Activated gamma-delta T cell (primary cell): ENCODE measurements at regions not wholly inside any gene's neighbourhood (a gene's known extent, or its start where the extent isn't known, plus 50 kb on each side); places are given as distances from the start of the nearest gene placed in this dataset.
"Not testable (repeated sequence)": the region's sequence is repeated elsewhere in the genome, so short reads cannot be mapped to it uniquely, and the experiment has no call there.

ENCODE experiments used
- DNase-seq: peaks from one replicate; lab custom pipeline; 2025; lab: John Stamatoyannopoulos, UW

- not testable (repeated sequence) for DNase-seq
These were observed 227.1 kb downstream of the KCTD12 start for GRCh38 chr13:76659074-76659473.

- DNase-seq = no peak
These were observed 229.7 kb downstream of the KCTD12 start for GRCh38 chr13:76656500-76656899.

DNA sequence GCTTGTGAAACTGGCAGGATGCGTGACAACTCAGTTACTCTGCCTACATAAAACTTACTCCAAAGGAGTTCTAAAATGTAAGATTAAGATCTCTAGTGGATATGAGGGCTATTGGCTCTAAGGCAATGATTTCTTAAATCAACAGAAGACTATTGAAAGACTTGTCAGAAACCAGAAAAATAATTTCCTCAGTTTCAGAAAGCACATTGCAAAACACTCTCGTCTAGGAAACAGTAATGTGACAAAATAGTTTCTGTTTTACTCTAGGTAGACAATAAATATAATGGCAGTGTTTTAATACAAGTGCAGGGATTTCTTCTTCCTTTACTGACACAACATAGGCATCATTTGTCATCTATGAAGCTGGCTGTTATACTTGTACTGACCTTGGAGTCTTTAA lies 230.1 kb downstream of the KCTD12 start:
- DNase-seq = no peak

- DNase-seq = no peak
These were observed 231.9 kb downstream of the KCTD12 start for GRCh38 chr13:76654263-76654662.

DNA sequence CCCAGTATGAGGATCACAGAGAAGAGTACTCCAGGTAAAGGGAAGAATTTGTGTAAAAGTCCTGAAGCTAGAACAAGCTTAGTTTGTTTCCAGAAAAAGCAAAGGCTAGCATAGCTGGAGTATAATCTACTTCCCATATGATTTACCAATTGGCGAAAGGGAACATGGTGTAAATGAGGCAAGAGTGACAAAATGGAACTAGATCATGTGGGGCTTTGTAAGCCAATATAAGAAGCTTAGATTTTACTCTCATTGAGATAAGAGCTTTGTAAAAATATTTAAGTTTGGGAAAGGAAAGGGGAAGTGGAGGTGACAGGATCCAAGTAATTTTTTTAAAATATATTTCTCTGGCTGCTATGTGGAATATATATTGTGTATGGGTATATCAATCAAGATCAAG lies 234.9 kb downstream of the KCTD12 start:
- DNase-seq = no peak

DNA sequence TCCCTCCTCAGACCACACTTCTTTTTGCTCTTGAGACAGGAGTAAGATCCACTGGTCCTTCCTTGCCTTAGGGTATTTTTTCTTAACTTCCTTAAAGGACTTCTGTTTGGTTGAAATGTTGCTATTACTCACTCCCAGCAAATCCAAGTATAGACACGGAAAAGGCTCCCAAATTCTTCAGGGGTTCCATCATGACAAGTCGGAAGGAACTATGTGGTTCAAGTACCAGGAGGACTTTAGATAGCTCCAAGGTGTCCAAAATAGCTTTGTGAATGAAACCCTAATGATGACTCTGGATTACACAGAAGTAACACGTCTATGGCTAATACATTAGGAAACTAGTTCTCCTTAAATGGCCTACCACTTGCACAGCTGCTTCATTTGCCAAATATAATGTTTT lies 238.7 kb downstream of the KCTD12 start:
- DNase-seq = no peak

GRCh38 chr13:76646946-76647345 lies 239.3 kb downstream of the KCTD12 start:
- DNase-seq = no peak

- no peak for DNase-seq
These were observed 240.6 kb downstream of the KCTD12 start for GRCh38 chr13:76645632-76646031.

- no peak for DNase-seq
These were observed 241.3 kb downstream of the KCTD12 start for GRCh38 chr13:76644906-76645305.

- no peak for DNase-seq
These were observed 242.6 kb downstream of the KCTD12 start for GRCh38 chr13:76643596-76643995.

- no peak for DNase-seq
These were observed 245.1 kb downstream of the KCTD12 start for GRCh38 chr13:76641056-76641455.

DNA sequence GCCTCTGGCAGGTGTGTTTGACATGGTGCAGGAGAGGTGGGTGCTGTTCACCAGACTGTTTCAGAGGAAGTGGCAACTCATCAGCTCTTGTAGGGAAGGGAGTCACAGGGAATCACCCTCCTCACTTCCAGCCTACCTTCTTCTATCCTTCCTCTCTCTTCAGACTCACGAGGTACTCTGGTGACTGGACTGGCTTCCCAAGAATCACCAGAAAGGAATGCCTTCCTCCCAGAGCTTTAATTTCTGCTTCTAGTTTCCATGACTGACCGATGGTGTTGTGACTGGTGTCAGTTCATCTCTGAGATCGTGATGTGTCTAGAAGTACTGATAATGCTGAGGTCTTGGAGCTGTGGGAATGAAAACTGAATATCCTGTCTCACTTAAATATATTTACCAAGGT lies 247.3 kb downstream of the KCTD12 start:
- no peak for DNase-seq

DNA sequence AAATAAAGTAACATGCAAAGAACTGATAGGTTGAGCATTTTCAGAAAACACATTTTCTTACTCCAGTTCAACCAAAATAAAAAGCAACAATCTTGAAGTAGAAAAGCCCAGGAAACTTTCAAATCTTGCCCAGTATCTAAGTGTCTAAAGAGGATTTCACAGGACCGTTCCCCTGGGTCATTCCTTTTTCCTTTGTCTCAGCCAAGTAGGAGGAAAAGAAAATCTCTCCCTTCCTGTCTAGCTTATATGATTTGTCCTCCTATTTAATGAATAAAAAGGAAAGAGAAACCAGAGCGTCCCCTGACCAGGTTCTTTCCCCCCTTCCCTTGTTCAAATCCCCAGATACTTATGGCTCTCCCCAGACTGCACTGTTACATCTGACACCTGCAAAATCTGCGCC lies 248.0 kb downstream of the KCTD12 start:
- no peak for DNase-seq

- no peak for DNase-seq
These were observed 248.5 kb downstream of the KCTD12 start for GRCh38 chr13:76637641-76638141.

DNA sequence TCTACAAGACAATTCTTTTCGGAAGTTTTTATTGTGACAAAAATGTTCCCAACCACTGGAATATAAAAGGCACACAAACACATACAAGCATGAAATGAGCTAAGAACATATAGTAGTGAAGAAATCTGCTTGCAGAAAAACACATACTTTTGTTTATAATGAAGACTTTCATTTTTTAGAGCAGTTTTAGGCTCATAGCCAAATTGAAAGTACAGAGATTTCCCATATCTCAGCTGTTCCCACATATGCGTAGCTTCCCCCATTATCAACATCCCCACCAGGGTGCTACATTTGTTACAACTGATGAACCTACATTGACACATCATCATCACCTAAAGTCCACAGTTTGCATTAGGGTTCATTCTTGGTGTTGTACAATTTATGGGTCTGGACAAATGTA lies 249.4 kb downstream of the KCTD12 start:
- DNase-seq = no peak

DNA sequence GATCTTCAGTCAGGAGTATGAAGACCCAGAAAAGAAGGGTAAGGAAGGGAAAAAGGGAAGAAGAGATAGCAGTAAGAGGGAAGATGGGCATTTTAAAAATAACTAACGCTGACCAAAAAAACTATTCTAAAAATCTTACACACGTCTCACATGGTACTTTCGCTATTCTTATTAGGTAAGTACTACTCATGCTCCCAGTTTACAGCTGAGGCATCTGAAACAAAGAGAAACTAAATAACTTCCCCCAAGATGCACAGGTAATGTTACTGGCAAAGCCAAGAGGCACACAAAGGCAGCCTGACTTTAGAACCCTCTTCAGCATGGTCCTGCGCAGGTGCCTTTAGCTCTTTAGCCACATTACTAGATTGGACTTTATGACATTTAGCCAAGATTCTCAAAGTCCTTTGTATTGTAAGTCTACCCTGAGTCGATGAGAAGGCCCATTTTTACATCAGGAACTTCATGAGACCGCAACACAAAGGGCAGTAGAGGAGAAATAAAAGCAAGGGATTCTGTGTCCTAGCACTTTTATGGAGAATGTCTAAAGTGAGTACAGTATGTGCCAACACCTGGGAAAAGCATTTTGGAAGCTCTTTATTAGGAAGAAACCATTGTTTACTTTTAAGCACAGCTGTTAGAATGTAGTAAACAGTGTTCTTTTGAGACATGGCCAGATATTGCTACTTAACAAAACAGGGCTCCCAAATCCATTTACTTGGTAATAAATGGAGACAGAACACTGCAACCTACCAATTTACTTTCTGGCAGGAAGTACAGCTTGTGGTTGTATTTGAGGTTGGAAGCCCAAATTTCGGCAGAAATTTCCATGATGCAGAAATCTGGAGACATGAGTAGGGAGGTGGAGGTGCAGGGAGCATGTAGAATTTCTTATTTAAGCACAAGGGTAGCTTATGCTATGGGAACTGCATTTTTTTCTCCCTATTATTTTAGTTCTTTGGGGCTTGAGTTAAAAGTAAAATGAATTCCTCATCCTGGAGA lies 250.7 kb downstream of the KCTD12 start:
- DNase-seq = no peak

DNA sequence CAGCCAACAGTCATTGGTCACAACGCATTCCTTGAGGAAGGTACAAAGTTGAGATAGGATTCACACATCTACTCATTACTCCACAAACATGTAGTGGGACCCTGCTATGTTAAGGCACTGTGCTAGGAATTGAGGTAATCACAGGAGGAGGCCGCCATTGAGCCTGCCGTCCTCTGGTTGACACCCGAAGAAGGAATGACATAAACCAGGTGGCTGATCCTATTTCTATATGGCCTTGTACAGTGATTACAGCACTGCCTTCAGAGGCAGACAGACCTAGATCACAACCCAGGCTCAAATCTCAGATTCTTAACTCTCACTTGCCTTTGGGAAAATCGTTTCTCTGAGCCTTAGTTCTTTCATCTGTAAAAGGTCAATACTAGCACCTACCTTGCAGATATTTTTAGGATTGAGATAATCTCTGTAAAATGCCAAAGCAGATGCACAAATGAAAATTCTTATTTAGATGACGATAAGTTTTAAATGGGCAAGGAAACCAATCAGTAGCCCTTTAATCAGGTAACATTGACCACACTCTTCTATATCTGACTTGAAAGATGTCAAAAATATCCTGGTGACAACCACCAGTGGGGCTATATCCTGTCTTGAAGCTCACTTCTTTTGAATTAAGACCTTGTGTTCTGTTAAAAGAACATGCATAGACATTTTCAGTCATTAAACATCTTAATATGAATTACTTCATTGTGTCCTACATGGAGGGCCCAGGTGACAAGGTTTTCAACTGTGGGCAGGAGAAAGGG lies 251.6 kb downstream of the KCTD12 start:
- DNase-seq = no peak

GRCh38 chr13:76632401-76633044 lies 253.7 kb downstream of the KCTD12 start:
- no peak for DNase-seq

DNA sequence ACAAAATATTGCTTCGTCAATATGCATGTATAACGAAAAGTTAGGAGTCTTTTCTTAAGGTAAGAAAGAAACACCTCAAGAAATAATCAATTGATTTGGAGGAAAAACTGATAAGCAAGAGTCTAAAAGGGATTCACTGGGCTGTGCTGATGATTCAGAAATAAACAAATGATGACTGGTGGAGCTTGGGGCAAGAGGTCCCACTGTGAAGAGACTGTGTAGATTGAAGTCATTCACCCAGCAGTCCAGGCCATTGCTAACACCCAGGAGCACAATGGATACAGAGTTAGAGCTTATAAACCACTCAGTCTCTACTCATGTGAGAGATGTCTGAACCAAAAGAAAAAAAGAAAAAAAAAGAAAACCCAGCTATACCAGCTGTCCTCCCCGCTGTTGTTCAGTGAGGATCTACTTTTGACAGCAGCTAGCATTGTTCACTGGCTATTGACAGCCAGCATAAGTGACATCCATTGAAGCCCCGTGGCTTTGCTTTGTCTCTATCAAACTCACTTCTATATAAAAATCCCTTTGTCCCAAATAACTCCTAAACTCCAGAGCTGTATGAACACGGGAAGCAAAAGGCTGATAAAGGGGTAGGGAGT lies 255.5 kb downstream of the KCTD12 start:
- no peak for DNase-seq

- DNase-seq = no peak
These were observed 263.7 kb downstream of the KCTD12 start for GRCh38 chr13:76622315-76623040.

DNA sequence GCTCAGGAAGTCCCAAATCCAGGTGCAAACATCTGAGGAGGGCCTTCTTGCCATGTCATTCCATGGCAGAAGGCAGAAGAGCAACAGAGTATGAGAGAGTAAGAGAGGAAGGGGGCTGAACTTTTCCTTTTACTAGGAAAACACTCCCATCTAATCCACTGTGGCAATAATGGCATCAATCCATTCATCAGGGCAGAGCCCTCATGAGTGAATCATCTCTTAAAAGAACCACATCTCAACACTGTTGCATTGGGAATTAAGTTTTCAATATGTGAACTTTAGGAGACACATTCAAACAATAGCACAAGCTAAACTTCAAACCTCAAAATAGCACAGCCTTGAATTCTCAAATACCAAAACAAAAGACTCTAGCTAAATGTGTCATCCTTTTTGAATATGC lies 264.5 kb downstream of the KCTD12 start:
- no peak for DNase-seq
